ENCODE measurements at regions not wholly inside any gene's neighbourhood (a gene's known extent, or its start where the extent isn't known, plus 50 kb on each side); places are given as distances from the start of the nearest gene placed in this dataset.
"Not testable (repeated sequence)": the region's sequence is repeated elsewhere in the genome, so short reads cannot be mapped to it uniquely, and the experiment has no call there.

DNA sequence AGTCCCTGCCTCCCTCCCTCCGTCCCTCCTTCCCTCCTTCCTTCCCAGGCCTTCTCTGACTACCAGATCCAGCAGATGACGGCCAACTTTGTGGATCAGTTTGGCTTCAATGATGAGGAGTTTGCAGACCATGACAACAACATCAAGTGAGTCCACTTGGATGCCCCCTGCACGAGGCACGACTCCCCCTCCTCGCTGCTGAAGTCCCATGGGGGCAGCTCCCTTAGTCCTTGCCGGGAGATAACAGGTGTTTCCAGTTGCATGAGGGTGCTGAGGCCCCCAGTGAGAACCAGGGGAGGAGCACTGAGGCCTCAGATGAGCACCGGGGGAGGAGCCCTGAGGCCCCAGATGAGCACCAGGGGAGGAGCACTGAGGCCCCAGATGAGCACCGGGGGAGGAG lies 200.0 kb downstream of the LIPI start:
- intact Hi-C loops (cut with DNase I): no loop called here
- 76 to 80% (median 79%) methylated on average over 8 of the region's 8 CpGs for WGBS, 4 donors
- DNase-seq: no peak
- no peak overlapping the region for H3K4me3 ChIP-seq
- H3K36me3 ChIP-seq: no peaks in the 10 kb centered on the region
- no peaks in the 10 kb centered on the region for H3K9me3 ChIP-seq
- H3K27ac ChIP-seq: no peak overlapping the region
- TF ChIP-seq, protein P1, sequence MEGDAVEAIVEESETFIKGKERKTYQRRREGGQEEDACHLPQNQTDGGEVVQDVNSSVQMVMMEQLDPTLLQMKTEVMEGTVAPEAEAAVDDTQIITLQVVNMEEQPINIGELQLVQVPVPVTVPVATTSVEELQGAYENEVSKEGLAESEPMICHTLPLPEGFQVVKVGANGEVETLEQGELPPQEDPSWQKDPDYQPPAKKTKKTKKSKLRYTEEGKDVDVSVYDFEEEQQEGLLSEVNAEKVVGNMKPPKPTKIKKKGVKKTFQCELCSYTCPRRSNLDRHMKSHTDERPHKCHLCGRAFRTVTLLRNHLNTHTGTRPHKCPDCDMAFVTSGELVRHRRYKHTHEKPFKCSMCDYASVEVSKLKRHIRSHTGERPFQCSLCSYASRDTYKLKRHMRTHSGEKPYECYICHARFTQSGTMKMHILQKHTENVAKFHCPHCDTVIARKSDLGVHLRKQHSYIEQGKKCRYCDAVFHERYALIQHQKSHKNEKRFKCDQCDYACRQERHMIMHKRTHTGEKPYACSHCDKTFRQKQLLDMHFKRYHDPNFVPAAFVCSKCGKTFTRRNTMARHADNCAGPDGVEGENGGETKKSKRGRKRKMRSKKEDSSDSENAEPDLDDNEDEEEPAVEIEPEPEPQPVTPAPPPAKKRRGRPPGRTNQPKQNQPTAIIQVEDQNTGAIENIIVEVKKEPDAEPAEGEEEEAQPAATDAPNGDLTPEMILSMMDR (IDR thresholded peaks at IDR 0.05): no peak
- H3K27me3 ChIP-seq: no peaks in the 10 kb centered on the region
- no peaks in the 10 kb centered on the region for H3K4me1 ChIP-seq
- no peak for ATAC-seq

DNA sequence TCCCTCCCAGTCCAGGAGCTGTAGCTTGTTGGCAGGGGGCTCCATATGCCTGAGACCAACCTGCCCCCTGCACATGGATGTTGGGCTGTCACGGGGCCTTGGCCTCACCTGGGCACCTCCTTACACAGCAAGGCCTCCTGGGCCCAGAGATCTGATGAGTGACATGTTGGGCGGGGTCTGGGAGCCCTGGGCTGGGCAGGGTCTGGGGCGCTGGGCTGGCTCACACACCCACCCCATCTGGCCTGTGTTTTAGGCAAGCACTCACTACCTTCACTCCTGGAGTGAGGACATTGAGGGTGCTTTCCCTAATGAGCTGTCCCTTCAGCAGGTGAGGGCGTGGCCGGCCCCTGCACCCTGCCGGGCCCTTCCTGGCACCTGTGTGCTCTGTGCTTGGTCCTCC lies 200.8 kb downstream of the LIPI start:
- H3K9me3 ChIP-seq; H3K27ac ChIP-seq; intact Hi-C loops (cut with DNase I); H3K27me3 ChIP-seq; H3K4me3 ChIP-seq; H3K4me1 ChIP-seq; ATAC-seq; DNase-seq; H3K36me3 ChIP-seq: not testable (repeated sequence)
- 79 to 80% (median 80%) methylated on average over 4 to 6 of the region's 6 CpGs for WGBS, 4 donors

DNA sequence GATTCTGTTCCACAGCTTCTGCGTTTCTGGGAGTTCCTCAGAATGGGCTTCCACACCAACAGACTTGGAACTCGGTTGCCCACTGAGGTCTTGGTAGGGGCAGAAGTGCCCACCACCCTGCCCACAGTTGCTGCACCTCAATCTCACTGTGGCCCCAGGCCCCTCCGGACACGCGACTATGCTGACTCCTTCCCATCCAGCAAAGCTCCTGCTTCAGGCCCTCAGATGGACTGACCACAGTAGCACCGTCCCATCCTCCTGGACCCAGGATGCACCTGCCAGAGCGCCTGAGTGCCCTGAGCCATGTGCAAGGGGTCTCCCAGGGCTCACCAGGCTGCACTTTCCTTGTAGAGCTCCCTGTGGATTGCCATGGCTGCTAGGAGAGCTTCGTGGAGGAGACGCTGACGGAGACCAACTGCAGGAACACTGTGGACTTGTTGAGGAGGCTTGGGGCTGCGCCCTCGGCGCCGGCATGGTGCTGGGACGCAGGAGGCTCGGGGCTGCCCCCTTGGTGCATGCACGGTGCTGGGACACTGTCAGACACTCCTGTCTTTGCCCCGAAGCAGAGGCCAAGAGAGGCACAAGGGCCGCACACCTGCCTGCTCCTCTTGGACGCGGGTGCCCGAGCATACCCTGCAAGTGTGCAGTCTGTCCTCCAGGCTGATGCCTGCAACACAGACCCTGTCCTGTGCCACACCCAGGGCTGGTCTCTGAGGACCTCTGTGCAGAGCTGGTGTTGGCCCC lies 201.3 kb downstream of the LIPI start:
- ATAC-seq: peak in 1 of 4 donors; percentile 13
- intact Hi-C loops (cut with DNase I); H3K9me3 ChIP-seq; H3K27me3 ChIP-seq; DNase-seq; H3K4me3 ChIP-seq; H3K36me3 ChIP-seq; H3K4me1 ChIP-seq; H3K27ac ChIP-seq: not testable (repeated sequence)
- 86 to 91% (median 89%) methylated on average over 6 to 22 of the region's 22 CpGs for WGBS, 4 donors

- intact Hi-C loops (cut with DNase I); H3K27me3 ChIP-seq; DNase-seq; H3K4me3 ChIP-seq; ATAC-seq; H3K27ac ChIP-seq; H3K4me1 ChIP-seq; H3K9me3 ChIP-seq; H3K36me3 ChIP-seq: not testable (repeated sequence)
- 82 to 100% (median 83%) methylated on average over 3 to 5 of the region's 5 CpGs for WGBS, 4 donors
Measured at GRCh38 chr21:14008436-14008835, 202.3 kb downstream of the LIPI start.

DNA sequence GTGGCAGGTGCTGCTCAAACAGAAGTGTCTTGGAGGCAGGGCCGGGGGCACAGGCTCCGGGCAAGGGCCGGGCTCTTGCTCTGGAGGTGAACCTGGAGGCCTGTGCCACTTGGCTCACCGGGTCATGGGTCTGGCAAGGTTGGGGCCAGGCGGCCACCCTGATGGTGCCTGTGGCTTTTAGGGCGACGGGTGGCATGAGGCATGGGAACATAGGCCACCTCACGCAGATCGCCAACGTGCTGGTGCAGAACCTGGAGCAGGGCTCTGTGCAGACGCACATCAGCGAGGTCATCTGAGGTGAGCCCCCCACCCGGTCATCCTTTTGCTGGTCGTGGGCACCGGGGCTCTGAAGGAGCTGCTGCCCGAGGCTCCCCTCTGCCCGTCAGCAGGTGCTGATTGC lies 202.7 kb downstream of the LIPI start:
- H3K4me1 ChIP-seq; DNase-seq; H3K9me3 ChIP-seq; H3K27ac ChIP-seq; ATAC-seq; H3K4me3 ChIP-seq; intact Hi-C loops (cut with DNase I); H3K27me3 ChIP-seq; H3K36me3 ChIP-seq: not testable (repeated sequence)
- 91 to 95% (median 91%) methylated on average over 14 to 17 of the region's 17 CpGs; no CpG with 5 or more reads in 1 of the 4 donors for WGBS, 4 donors

DNA sequence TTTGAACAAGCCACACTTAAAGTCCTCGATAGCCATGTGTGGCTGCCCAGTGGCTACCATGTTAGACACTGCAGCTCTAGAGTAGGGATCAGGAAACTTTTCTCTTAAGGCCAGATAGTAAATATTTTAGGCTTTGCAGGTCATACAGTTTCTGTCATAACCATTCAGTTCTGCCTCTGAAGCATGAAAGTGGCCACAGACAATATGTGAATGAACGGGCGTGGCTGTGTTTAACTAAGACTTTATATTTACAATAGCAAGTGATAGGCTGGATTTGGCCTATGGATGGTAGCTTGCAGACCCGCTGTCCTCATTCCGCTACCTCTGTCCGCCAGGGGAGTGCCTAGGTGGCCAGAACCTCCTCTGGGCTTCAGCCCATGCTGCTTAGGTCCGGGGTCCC lies 204.6 kb downstream of the LIPI start:
- H3K36me3 ChIP-seq; H3K4me3 ChIP-seq; H3K27me3 ChIP-seq; H3K9me3 ChIP-seq; H3K4me1 ChIP-seq; DNase-seq; ATAC-seq; H3K27ac ChIP-seq; intact Hi-C loops (cut with DNase I): not testable (repeated sequence)
- WGBS, 4 donors: 81 to 85% (median 84%) methylated on average over 4 to 7 of the region's 7 CpGs

GRCh38 chr21:13986996-13987958 lies 223.5 kb downstream of the LIPI start:
- H3K4me3 ChIP-seq; H3K9me3 ChIP-seq; H3K27ac ChIP-seq; H3K4me1 ChIP-seq; H3K27me3 ChIP-seq; intact Hi-C loops (cut with DNase I); H3K36me3 ChIP-seq; DNase-seq: not testable (repeated sequence)
- peak in 3 of 4 donors; percentile 13 to 58 (median 20) for ATAC-seq
- 67 to 77% (median 67%) methylated on average over 6 to 8 of the region's 9 CpGs for WGBS, 4 donors

GRCh38 chr21:13985865-13986863 lies 224.6 kb downstream of the LIPI start:
- H3K27me3 ChIP-seq; H3K4me3 ChIP-seq; intact Hi-C loops (cut with DNase I); H3K4me1 ChIP-seq; H3K27ac ChIP-seq; DNase-seq; H3K9me3 ChIP-seq; H3K36me3 ChIP-seq: not testable (repeated sequence)
- ATAC-seq: peak in 3 of 4 donors; percentile 11 to 27 (median 12)
- WGBS, 4 donors: 75 to 87% (median 83%) methylated on average over 9 to 10 of the region's 10 CpGs

All from heart left ventricle (tissue), 16 donors.